ENCODE measurements at regions not wholly inside any gene's neighbourhood (a gene's known extent, or its start where the extent isn't known, plus 50 kb on each side); places are given as distances from the start of the nearest gene placed in this dataset.
"Not testable (repeated sequence)": the region's sequence is repeated elsewhere in the genome, so short reads cannot be mapped to it uniquely, and the experiment has no call there.

DNA sequence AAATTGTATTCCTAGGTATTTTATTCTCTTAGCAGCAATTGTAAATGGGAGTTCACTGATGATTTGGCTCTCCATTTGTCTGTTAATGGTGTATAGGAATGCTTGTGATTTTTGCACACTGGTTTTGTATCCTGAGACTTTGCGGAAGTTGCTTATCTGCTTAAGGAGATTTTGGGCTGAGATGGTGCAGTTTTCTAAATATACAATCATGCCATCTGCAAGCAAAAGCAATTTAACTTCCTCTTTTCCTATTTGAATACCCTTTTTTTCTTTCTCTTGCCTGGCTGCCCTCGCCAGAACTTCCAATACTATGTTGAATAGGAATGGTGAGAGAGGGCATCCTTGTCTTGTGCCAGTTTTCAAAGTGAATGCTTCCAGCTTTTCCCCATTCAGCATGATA is 1643.9 kb upstream of the ADGRL3 start:
- not testable (repeated sequence) for H4K20me1 ChIP-seq (replicated peaks; ENCODE audit: insufficient read depth); H3K4me1 ChIP-seq (ENCODE audit: insufficient read depth); DNase-seq (ENCODE audit: low spot score); H3K4me3 Mint-ChIP-seq; ATAC-seq; H3K36me3 ChIP-seq (ENCODE audit: insufficient read depth); H3K36me3 Mint-ChIP-seq (ENCODE audit: low read depth); H3K79me2 ChIP-seq (replicated peaks; ENCODE audit: insufficient read depth); H3K27ac ChIP-seq (ENCODE audit: low read depth); H3K27me3 ChIP-seq (ENCODE audit: insufficient read depth); H3K4me3 ChIP-seq; H3K4me1 Mint-ChIP-seq; H3K4me2 ChIP-seq; H3K27ac Mint-ChIP-seq; H3K9me3 Mint-ChIP-seq; H3K27me3 Mint-ChIP-seq (ENCODE audit: insufficient read depth, low read depth, poor library complexity); H3K9me2 ChIP-seq (ENCODE audit: insufficient read depth); H3F3A ChIP-seq (replicated peaks; ENCODE audit: low read depth); H2AFZ ChIP-seq

DNA sequence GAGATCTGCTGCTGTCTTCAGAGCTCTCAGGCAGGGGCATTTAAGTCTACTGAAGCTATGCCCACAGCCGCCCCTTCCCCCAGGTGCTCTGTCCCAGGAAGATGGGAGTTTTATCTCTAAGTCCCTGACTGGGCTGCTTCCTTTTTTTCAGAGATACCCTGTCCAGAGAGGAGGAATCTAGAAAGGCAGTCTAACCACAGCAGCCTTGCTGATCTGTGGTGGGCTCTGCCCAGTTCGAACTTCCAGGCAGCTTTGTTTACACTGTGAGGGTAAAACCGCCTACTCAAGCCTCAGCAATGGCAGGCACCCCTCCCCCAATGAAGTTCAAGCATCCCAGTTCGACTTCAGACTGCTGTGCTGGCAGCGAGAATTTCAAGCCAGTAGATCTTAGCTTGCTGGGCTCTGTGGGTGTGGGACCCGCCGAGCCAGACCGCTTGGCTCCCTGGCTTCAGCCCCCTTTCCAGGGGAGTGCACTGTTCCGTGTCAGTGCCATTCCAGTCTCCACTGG is 1639.9 kb upstream of the ADGRL3 start:
- not testable (repeated sequence) for H4K20me1 ChIP-seq (replicated peaks; ENCODE audit: insufficient read depth); H3K4me3 Mint-ChIP-seq; H3K27me3 ChIP-seq (ENCODE audit: insufficient read depth); H3K27ac ChIP-seq (ENCODE audit: low read depth); H3K27ac Mint-ChIP-seq; H3K4me2 ChIP-seq; H3K36me3 Mint-ChIP-seq (ENCODE audit: low read depth); H3K27me3 Mint-ChIP-seq (ENCODE audit: insufficient read depth, low read depth, poor library complexity); H3K4me1 ChIP-seq (ENCODE audit: insufficient read depth); H3K9me2 ChIP-seq (ENCODE audit: insufficient read depth); H3K36me3 ChIP-seq (ENCODE audit: insufficient read depth); H3K4me1 Mint-ChIP-seq; H3K9me3 Mint-ChIP-seq; H3K79me2 ChIP-seq (replicated peaks; ENCODE audit: insufficient read depth); H3F3A ChIP-seq (replicated peaks; ENCODE audit: low read depth); H3K4me3 ChIP-seq
- ATAC-seq (peak; percentile 46; the same call in 2 of the 3 replicates), DNase-seq (ENCODE audit: low spot score) (peak; percentile 23)
- H2AFZ ChIP-seq = peak overlapping the region; percentile 72

DNA sequence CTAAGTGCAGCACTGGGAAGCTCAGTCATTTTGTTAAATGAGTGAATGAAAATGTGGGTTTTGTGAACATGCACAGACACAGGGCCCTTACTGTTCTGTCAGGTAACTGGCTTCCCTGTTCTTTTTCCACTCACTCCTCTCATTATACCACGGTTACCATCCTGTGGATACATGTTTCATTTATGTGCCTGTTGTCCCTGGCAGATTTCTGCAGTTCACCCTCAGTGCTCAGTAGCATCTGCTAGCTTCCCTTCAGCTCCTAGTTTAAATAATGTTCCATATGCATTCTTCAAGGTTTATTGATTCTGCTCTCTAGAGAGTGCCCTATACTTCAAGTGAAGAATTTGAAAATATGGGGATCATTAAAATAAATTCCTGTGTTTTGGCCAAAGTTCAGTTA is 1634.3 kb upstream of the ADGRL3 start:
- Mint-ChIP-seq H3K36me3 (ENCODE audit: low read depth) (no peaks in the 10 kb centered on the region), H3K4me3 (no peak overlapping the region), H3K27ac (no peak overlapping the region), H3K9me3 (no peaks in the 10 kb centered on the region), H3K27me3 (ENCODE audit: insufficient read depth, low read depth, poor library complexity) (no peaks in the 10 kb centered on the region), H3K4me1 (no peaks in the 10 kb centered on the region)
- Histone ChIP-seq H3K9me2 (ENCODE audit: insufficient read depth) (no peaks in the 10 kb centered on the region), H2AFZ (no peak overlapping the region), H3K36me3 (ENCODE audit: insufficient read depth) (no peaks in the 10 kb centered on the region), H3K4me3 (no peak overlapping the region), H3K79me2 (replicated peaks; ENCODE audit: insufficient read depth) (no peaks in the 10 kb centered on the region), H3K4me1 (ENCODE audit: insufficient read depth) (no peaks in the 10 kb centered on the region), H3F3A (replicated peaks; ENCODE audit: low read depth) (no peaks in the 10 kb centered on the region), H3K27ac (ENCODE audit: low read depth) (no peak overlapping the region), H3K4me2 (no peak overlapping the region), H3K27me3 (ENCODE audit: insufficient read depth) (no peaks in the 10 kb centered on the region), H4K20me1 (replicated peaks; ENCODE audit: insufficient read depth) (no peaks in the 10 kb centered on the region)
- DNase-seq (ENCODE audit: low spot score) (no peak), ATAC-seq (no peak)
- TF ChIP-seq STAT1 (IDR thresholded peaks at IDR 0.05; ENCODE audit: unreplicated experiment) = no peak
- no peak for TF ChIP-seq POLR2AphosphoS5 (IDR thresholded peaks at IDR 0.05; ENCODE audit: low read depth)
- TF ChIP-seq, protein P1, sequence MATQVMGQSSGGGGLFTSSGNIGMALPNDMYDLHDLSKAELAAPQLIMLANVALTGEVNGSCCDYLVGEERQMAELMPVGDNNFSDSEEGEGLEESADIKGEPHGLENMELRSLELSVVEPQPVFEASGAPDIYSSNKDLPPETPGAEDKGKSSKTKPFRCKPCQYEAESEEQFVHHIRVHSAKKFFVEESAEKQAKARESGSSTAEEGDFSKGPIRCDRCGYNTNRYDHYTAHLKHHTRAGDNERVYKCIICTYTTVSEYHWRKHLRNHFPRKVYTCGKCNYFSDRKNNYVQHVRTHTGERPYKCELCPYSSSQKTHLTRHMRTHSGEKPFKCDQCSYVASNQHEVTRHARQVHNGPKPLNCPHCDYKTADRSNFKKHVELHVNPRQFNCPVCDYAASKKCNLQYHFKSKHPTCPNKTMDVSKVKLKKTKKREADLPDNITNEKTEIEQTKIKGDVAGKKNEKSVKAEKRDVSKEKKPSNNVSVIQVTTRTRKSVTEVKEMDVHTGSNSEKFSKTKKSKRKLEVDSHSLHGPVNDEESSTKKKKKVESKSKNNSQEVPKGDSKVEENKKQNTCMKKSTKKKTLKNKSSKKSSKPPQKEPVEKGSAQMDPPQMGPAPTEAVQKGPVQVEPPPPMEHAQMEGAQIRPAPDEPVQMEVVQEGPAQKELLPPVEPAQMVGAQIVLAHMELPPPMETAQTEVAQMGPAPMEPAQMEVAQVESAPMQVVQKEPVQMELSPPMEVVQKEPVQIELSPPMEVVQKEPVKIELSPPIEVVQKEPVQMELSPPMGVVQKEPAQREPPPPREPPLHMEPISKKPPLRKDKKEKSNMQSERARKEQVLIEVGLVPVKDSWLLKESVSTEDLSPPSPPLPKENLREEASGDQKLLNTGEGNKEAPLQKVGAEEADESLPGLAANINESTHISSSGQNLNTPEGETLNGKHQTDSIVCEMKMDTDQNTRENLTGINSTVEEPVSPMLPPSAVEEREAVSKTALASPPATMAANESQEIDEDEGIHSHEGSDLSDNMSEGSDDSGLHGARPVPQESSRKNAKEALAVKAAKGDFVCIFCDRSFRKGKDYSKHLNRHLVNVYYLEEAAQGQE (IDR thresholded peaks at IDR 0.05; ENCODE audit: unreplicated experiment) = no peak
- TF ChIP-seq, protein P2, sequence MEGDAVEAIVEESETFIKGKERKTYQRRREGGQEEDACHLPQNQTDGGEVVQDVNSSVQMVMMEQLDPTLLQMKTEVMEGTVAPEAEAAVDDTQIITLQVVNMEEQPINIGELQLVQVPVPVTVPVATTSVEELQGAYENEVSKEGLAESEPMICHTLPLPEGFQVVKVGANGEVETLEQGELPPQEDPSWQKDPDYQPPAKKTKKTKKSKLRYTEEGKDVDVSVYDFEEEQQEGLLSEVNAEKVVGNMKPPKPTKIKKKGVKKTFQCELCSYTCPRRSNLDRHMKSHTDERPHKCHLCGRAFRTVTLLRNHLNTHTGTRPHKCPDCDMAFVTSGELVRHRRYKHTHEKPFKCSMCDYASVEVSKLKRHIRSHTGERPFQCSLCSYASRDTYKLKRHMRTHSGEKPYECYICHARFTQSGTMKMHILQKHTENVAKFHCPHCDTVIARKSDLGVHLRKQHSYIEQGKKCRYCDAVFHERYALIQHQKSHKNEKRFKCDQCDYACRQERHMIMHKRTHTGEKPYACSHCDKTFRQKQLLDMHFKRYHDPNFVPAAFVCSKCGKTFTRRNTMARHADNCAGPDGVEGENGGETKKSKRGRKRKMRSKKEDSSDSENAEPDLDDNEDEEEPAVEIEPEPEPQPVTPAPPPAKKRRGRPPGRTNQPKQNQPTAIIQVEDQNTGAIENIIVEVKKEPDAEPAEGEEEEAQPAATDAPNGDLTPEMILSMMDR (conservative IDR thresholded peaks at IDR 0.05; ENCODE audit: low read depth in 2 of 2) = no peak
- TF ChIP-seq CREB1 (CRISPR knock-in tag; IDR thresholded peaks at IDR 0.05; ENCODE audit: low read depth) = no peak
- TF ChIP-seq, protein P3, sequence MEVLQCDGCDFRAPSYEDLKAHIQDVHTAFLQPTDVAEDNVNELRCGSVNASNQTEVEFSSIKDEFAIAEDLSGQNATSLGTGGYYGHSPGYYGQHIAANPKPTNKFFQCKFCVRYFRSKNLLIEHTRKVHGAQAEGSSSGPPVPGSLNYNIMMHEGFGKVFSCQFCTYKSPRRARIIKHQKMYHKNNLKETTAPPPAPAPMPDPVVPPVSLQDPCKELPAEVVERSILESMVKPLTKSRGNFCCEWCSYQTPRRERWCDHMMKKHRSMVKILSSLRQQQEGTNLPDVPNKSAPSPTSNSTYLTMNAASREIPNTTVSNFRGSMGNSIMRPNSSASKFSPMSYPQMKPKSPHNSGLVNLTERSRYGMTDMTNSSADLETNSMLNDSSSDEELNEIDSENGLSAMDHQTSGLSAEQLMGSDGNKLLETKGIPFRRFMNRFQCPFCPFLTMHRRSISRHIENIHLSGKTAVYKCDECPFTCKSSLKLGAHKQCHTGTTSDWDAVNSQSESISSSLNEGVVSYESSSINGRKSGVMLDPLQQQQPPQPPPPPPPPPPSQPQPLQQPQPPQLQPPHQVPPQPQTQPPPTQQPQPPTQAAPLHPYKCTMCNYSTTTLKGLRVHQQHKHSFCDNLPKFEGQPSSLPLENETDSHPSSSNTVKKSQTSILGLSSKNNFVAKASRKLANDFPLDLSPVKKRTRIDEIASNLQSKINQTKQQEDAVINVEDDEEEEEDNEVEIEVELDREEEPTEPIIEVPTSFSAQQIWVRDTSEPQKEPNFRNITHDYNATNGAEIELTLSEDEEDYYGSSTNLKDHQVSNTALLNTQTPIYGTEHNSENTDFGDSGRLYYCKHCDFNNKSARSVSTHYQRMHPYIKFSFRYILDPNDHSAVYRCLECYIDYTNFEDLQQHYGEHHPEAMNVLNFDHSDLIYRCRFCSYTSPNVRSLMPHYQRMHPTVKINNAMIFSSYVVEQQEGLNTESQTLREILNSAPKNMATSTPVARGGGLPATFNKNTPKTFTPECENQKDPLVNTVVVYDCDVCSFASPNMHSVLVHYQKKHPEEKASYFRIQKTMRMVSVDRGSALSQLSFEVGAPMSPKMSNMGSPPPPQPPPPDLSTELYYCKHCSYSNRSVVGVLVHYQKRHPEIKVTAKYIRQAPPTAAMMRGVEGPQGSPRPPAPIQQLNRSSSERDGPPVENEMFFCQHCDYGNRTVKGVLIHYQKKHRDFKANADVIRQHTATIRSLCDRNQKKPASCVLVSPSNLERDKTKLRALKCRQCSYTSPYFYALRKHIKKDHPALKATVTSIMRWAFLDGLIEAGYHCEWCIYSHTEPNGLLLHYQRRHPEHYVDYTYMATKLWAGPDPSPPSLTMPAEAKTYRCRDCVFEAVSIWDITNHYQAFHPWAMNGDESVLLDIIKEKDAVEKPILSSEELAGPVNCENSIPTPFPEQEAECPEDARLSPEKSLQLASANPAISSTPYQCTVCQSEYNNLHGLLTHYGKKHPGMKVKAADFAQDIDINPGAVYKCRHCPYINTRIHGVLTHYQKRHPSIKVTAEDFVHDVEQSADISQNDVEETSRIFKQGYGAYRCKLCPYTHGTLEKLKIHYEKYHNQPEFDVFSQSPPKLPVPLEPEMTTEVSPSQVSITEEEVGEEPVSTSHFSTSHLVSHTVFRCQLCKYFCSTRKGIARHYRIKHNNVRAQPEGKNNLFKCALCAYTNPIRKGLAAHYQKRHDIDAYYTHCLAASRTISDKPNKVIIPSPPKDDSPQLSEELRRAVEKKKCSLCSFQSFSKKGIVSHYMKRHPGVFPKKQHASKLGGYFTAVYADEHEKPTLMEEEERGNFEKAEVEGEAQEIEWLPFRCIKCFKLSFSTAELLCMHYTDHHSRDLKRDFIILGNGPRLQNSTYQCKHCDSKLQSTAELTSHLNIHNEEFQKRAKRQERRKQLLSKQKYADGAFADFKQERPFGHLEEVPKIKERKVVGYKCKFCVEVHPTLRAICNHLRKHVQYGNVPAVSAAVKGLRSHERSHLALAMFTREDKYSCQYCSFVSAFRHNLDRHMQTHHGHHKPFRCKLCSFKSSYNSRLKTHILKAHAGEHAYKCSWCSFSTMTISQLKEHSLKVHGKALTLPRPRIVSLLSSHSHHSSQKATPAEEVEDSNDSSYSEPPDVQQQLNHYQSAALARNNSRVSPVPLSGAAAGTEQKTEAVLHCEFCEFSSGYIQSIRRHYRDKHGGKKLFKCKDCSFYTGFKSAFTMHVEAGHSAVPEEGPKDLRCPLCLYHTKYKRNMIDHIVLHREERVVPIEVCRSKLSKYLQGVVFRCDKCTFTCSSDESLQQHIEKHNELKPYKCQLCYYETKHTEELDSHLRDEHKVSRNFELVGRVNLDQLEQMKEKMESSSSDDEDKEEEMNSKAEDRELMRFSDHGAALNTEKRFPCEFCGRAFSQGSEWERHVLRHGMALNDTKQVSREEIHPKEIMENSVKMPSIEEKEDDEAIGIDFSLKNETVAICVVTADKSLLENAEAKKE (CRISPR knock-in tag; IDR thresholded peaks at IDR 0.05) = no peak
